Omental fat pad (tissue), 3 donors: ENCODE measurements at regions not wholly inside any gene's neighbourhood (a gene's known extent, or its start where the extent isn't known, plus 50 kb on each side); places are given as distances from the start of the nearest gene placed in this dataset.

Experiments used
- ATAC-seq: fragments of 150-250 bp; one replicate; pipeline ENCODE4 v1.9.1; 2016; ENCODE audit warnings: mild to moderate bottlenecking, moderate library complexity; ENCODE audit not compliant: low FRiP score
- DNase-seq: peaks from one replicate; pipeline ENCODE4 v3.0.0-alpha.2; 2019; ENCODE audit warnings: low spot score
- CTCF ChIP-seq, 3 donors: fragments of 450-650 bp; IDR thresholded peaks; one replicate each; pipeline ENCODE4 v1.5.1; 2016 to 2017; ENCODE audit warnings: antibody characterized with exemption in 3 of 3, mild to moderate bottlenecking in 3 of 3, moderate library complexity in 2 of 3

GRCh38 chr21:15355066-15355465 lies 290.3 kb upstream of the NRIP1 start:
- TF ChIP-seq CTCF (IDR thresholded peaks at IDR 0.05), result no peak
- no peak for ATAC-seq
- no peak for DNase-seq

- no peak for TF ChIP-seq CTCF (IDR thresholded peaks at IDR 0.05)
- ATAC-seq, result no peak
These were observed 294.5 kb upstream of the NRIP1 start for GRCh38 chr21:15359251-15359650.

GRCh38 chr21:15362458-15362857 lies 297.7 kb upstream of the NRIP1 start:
- DNase-seq (no peak), ATAC-seq (no peak)
- TF ChIP-seq CTCF (IDR thresholded peaks at IDR 0.05), result no peak

More at GRCh38 chr21:15359251-15359650, 294.5 kb upstream of the NRIP1 start:
- no peak for DNase-seq

GRCh38 chr21:15363921-15364320 lies 299.1 kb upstream of the NRIP1 start:
- ATAC-seq, result no peak
- no peak for TF ChIP-seq CTCF (IDR thresholded peaks at IDR 0.05)
- DNase-seq, result no peak

GRCh38 chr21:15365751-15366392 lies 301.1 kb upstream of the NRIP1 start:
- no peak for TF ChIP-seq CTCF (IDR thresholded peaks at IDR 0.05)
- ATAC-seq (no peak), DNase-seq (no peak)

GRCh38 chr21:15366555-15366954 lies 301.8 kb upstream of the NRIP1 start:
- DNase-seq (no peak), ATAC-seq (no peak)
- no peak for TF ChIP-seq CTCF (IDR thresholded peaks at IDR 0.05)

- no peak for TF ChIP-seq CTCF (IDR thresholded peaks at IDR 0.05)
- DNase-seq (no peak), ATAC-seq (no peak)
These were observed 302.3 kb upstream of the NRIP1 start for GRCh38 chr21:15367061-15367626.
